Stomach (tissue), 4 donors: ENCODE measurements at regions not wholly inside any gene's neighbourhood (a gene's known extent, or its start where the extent isn't known, plus 50 kb on each side); places are given as distances from the start of the nearest gene placed in this dataset.

Experiments
- EP300 ChIP-seq: sonication (generic); formaldehyde crosslinking; IDR thresholded peaks from one replicate; pipeline ENCODE4 v1.6.1; 2017; ENCODE audit warnings: antibody characterized with exemption
- POLR2A ChIP-seq, 4 donors: fragments of 450-650 bp; IDR thresholded peaks; one replicate each; pipeline ENCODE4 v1.6.1; 2016; ENCODE audit warnings: antibody characterized with exemption in 4 of 4, control low read depth in 2 of 4, mild to moderate bottlenecking in 1 of 4, moderate library complexity in 1 of 4
- POLR2AphosphoS5 ChIP-seq, 3 donors: sonication (generic); formaldehyde crosslinking; IDR thresholded peaks; one replicate each; pipeline ENCODE4 v1.6.1; 2016; ENCODE audit warnings: antibody characterized with exemption in 3 of 3
- TF ChIP-seq, protein P1 (sequence below), 7 experiments: fragments of 450-650 bp in 4 of 7; fragments of 200-600 bp in 3 of 7; sonication (generic) in 3 of 7; IDR thresholded peaks; one replicate each; pipeline ENCODE4 v1.5.1; 2016 to 2019; ENCODE audit warnings: antibody characterized with exemption in 7 of 7, control low read depth in 2 of 7, mild to moderate bottlenecking in 1 of 7

DNA sequence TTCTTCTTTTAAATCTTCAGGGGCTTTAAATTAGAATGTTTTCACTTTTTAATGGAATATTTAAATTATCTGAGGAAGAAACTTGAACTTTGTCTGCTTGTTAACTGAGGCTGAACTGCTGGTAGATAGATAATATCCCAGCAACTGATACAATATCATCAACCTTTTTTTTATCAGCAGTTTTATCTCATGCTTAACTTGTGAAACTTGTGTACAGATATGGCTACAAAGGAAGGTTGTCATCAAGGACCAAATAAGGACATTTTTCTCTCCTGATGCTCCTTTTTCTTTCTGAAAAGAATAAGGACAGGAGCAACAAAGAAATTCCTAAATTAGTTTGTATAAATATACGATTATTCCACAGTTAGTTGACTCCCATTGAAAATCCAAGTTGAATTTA is 66.4 kb upstream of the KBTBD8 start:
- TF ChIP-seq, protein P1, sequence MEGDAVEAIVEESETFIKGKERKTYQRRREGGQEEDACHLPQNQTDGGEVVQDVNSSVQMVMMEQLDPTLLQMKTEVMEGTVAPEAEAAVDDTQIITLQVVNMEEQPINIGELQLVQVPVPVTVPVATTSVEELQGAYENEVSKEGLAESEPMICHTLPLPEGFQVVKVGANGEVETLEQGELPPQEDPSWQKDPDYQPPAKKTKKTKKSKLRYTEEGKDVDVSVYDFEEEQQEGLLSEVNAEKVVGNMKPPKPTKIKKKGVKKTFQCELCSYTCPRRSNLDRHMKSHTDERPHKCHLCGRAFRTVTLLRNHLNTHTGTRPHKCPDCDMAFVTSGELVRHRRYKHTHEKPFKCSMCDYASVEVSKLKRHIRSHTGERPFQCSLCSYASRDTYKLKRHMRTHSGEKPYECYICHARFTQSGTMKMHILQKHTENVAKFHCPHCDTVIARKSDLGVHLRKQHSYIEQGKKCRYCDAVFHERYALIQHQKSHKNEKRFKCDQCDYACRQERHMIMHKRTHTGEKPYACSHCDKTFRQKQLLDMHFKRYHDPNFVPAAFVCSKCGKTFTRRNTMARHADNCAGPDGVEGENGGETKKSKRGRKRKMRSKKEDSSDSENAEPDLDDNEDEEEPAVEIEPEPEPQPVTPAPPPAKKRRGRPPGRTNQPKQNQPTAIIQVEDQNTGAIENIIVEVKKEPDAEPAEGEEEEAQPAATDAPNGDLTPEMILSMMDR (IDR thresholded peaks at IDR 0.05), result no peak
- TF ChIP-seq POLR2A (IDR thresholded peaks at IDR 0.05), result no peak
- no peak for TF ChIP-seq EP300
- no peak for TF ChIP-seq POLR2AphosphoS5 (IDR thresholded peaks at IDR 0.05)
